NT2/D1 (cell line): ENCODE measurements at regions not wholly inside any gene's neighbourhood (a gene's known extent, or its start where the extent isn't known, plus 50 kb on each side); places are given as distances from the start of the nearest gene placed in this dataset.

Experiments
- DNase-seq: peaks from one replicate; pipeline ENCODE4 v3.0.0-alpha.2; 2011; ENCODE audit warnings: low read depth, low spot score
- H3K27me3 ChIP-seq: 2 replicates; pipeline ENCODE4 v1.6.0; 2011; ENCODE audit warnings: mild to moderate bottlenecking; ENCODE audit not compliant: insufficient read length, insufficient read depth
- H3K36me3 ChIP-seq: 2 replicates; pipeline ENCODE4 v1.6.1; 2011; ENCODE audit warnings: mild to moderate bottlenecking, low read length, mixed read lengths; ENCODE audit not compliant: insufficient read depth, insufficient read length
- H3K4me1 ChIP-seq: 2 replicates; pipeline ENCODE4 v1.5.1; 2011; ENCODE audit not compliant: insufficient read depth, insufficient read length
- H3K4me3 ChIP-seq: 2 replicates; pipeline ENCODE4 v1.5.1; 2011; ENCODE audit warnings: low read depth; ENCODE audit not compliant: insufficient read length
- H3K9ac ChIP-seq: 2 replicates; pipeline ENCODE4 v1.6.0; 2011; ENCODE audit warnings: low read depth; ENCODE audit not compliant: insufficient read length
- H3K9me3 ChIP-seq: 2 replicates; pipeline ENCODE4 v1.5.1; 2011; ENCODE audit warnings: mild to moderate bottlenecking, low read length; ENCODE audit not compliant: insufficient read depth
- SUZ12 ChIP-seq: IDR thresholded peaks from 2 replicates; pipeline ENCODE4 v1.6.1; 2011; ENCODE audit not compliant: insufficient read length, insufficient read depth; ENCODE audit errors: extremely low read depth
- YY1 ChIP-seq: IDR thresholded peaks from 2 replicates; pipeline ENCODE4 v1.6.1; 2011; ENCODE audit not compliant: insufficient read length, insufficient read depth
- ZNF274 ChIP-seq: IDR thresholded peaks from 2 replicates; pipeline ENCODE4 v1.6.1; 2011; ENCODE audit warnings: mild to moderate bottlenecking, low read depth, low read length

GRCh38 chr6:134420614-134421181 is 102.8 kb upstream of the SGK1 start:
- TF ChIP-seq ZNF274 (no peak), YY1 (no peak), SUZ12 (no peak)
- no peak overlapping the region for H3K4me3 ChIP-seq
- no peak for DNase-seq
- H3K36me3 ChIP-seq = no peaks in the 10 kb centered on the region
- H3K9ac ChIP-seq = no peak overlapping the region
- no peaks in the 10 kb centered on the region for H3K4me1 ChIP-seq
- H3K27me3 ChIP-seq = no peaks in the 10 kb centered on the region
- peaks cover 18% of the 10 kb centered on the region for H3K9me3 ChIP-seq

- no peaks in the 10 kb centered on the region for H3K36me3 ChIP-seq
- H3K9ac ChIP-seq = no peak overlapping the region
- no peaks in the 10 kb centered on the region for H3K4me1 ChIP-seq
- peaks cover 18% of the 10 kb centered on the region for H3K9me3 ChIP-seq
- no peak for DNase-seq
- no peaks in the 10 kb centered on the region for H3K27me3 ChIP-seq
- TF ChIP-seq YY1 (no peak), SUZ12 (no peak), ZNF274 (no peak)
- H3K4me3 ChIP-seq = no peak overlapping the region
These were observed 101.8 kb upstream of the SGK1 start for GRCh38 chr6:134419716-134420115.

DNA sequence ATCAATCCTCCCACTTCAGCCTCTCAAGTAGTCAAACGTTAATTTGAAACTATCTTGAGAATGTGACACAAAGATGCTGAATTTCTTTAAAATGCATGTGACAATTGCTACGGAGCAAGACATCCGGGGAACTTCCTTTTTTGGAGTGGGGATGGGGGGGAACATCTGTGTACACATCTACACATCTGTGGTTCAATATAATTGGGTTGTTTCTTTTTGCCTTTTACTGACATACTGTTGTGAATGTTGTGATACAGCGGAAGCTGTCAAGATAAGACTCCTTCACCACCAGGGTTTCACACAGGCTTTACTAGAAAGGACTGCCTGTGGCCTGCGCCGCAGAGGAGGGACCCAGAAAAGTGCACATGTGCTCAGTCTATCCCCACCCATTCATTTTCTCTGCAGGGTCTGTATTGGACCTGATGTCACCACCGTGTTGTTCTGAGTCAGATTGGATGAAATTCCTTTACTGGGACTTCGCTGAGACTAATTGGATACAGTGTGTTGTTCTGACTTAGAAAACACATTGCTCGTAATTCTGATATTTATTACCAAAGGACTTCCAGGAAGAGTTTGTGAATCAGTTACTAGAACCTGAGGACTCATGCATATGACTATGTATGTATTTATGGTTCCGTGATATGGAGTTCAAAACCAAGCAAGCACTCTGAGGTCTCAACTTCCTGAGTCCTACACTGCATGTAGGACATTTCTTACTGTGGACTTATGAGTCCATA is 98.7 kb upstream of the SGK1 start:
- H3K9ac ChIP-seq = no peak overlapping the region
- H3K9me3 ChIP-seq = peaks cover 23% of the 10 kb centered on the region
- no peak for DNase-seq
- no peak overlapping the region for H3K4me3 ChIP-seq
- TF ChIP-seq ZNF274 (no peak), YY1 (no peak), SUZ12 (no peak)
- no peaks in the 10 kb centered on the region for H3K4me1 ChIP-seq
- no peaks in the 10 kb centered on the region for H3K36me3 ChIP-seq
- H3K27me3 ChIP-seq = no peaks in the 10 kb centered on the region

DNA sequence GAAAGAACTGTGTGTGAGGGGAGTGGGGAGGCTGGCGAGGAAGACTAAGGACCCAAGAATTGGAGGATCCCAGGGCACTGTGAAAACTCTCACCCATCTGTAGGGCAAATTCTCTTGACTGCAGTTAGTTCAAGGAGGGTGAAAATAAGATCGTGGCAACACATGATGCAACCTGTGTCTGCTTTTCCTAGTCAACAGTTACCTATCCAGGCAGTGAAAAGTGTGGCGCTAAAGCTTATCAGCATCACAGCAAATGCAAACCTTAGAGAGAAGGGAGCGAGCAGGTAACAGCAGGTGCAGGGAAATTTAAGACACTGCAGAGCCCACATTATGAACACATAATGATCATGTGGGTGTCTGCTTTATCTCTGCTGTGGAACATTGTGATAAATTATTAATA is 97.7 kb upstream of the SGK1 start:
- H3K4me1 ChIP-seq = no peaks in the 10 kb centered on the region
- no peak overlapping the region for H3K9ac ChIP-seq
- no peaks in the 10 kb centered on the region for H3K27me3 ChIP-seq
- H3K9me3 ChIP-seq = peaks cover 14% of the 10 kb centered on the region
- no peak overlapping the region for H3K4me3 ChIP-seq
- TF ChIP-seq ZNF274 (no peak), YY1 (no peak), SUZ12 (no peak)
- DNase-seq = no peak
- H3K36me3 ChIP-seq = no peaks in the 10 kb centered on the region

DNA sequence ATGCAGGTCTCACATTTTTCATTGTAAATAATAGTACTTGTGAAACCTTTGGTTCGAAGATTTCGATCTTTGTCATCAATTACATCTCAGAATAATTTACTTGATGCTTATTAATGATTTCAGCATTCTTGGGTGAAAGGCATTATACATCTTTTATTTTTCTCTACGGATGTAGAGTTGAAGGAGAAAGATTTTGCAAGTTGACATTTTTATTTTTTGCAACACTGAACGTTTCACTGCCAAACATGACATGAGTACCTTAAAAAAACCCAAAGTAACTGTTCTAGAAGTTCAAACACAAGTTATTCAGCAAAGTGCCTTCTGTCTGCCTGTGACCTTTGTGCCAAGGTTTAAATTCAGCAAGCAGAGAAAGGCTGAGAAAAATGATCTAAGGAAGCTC is 97.3 kb upstream of the SGK1 start:
- no peaks in the 10 kb centered on the region for H3K27me3 ChIP-seq
- no peak for DNase-seq
- peaks cover 9% of the 10 kb centered on the region for H3K9me3 ChIP-seq
- no peaks in the 10 kb centered on the region for H3K4me1 ChIP-seq
- H3K36me3 ChIP-seq = no peaks in the 10 kb centered on the region
- no peak for TF ChIP-seq YY1
- TF ChIP-seq SUZ12 = no peak
- no peak for TF ChIP-seq ZNF274
- no peak overlapping the region for H3K9ac ChIP-seq
- H3K4me3 ChIP-seq = no peak overlapping the region

- Histone ChIP-seq H3K4me1 (no peaks in the 10 kb centered on the region), H3K36me3 (no peaks in the 10 kb centered on the region), H3K27me3 (no peaks in the 10 kb centered on the region), H3K9ac (no peak overlapping the region), H3K4me3 (no peak overlapping the region), H3K9me3 (peaks cover 8% of the 10 kb centered on the region)
- TF ChIP-seq ZNF274 = no peak
- TF ChIP-seq SUZ12 = no peak
- TF ChIP-seq YY1 = no peak
- DNase-seq = no peak
These were observed 96.9 kb upstream of the SGK1 start for GRCh38 chr6:134414793-134415192.

- no peaks in the 10 kb centered on the region for H3K36me3 ChIP-seq
- H3K9me3 ChIP-seq = peaks cover 8% of the 10 kb centered on the region
- no peaks in the 10 kb centered on the region for H3K27me3 ChIP-seq
- no peak overlapping the region for H3K9ac ChIP-seq
- no peaks in the 10 kb centered on the region for H3K4me1 ChIP-seq
- no peak for DNase-seq
- H3K4me3 ChIP-seq = no peak overlapping the region
- no peak for TF ChIP-seq YY1
- no peak for TF ChIP-seq ZNF274
- no peak for TF ChIP-seq SUZ12
These were observed 95.3 kb upstream of the SGK1 start for GRCh38 chr6:134413241-134413643.
